Panc1 (cell line): ENCODE measurements at regions not wholly inside any gene's neighbourhood (a gene's known extent, or its start where the extent isn't known, plus 50 kb on each side); places are given as distances from the start of the nearest gene placed in this dataset.

ENCODE experiments used
- ATAC-seq: fragments of 200-7000 bp; cut with Tn5 transposase; 2 replicates; pipeline ENCODE4 v1.9.1; 2020; ENCODE audit warnings: mild to moderate bottlenecking, moderate library complexity
- BruUV-seq: library from RNA; stranded (reverse); fragments of 400-500 nt; replicated peaks from 2 replicates; lab custom pipeline; 2021; lab: Mats Ljungman, UMichigan
- CTCF ChIA-PET: fragments of 300-600 bp; sonication (Branson Sonifier 250); formaldehyde crosslinking; loops from one replicate; lab custom pipeline; 2022; ENCODE audit warnings: antibody characterized with exemption; lab: Charles Lee
- POLR2A ChIA-PET: fragments of 300-600 bp; sonication (Branson Sonifier 250); formaldehyde crosslinking; loops from one replicate; lab custom pipeline; 2022; ENCODE audit warnings: antibody characterized with exemption; lab: Charles Lee
- DNase-seq: peaks from one replicate; pipeline ENCODE4 v3.0.0-alpha.2; 2010; ENCODE audit warnings: low read depth, low spot score
- H3K27ac ChIP-seq: 2 replicates; pipeline ENCODE4 v1.5.1; 2011; ENCODE audit warnings: mild to moderate bottlenecking, low read length, inconsistent platforms
- H3K27me3 ChIP-seq: fragments of 200-500 bp; sonication (Bioruptor generic); 2 replicates; pipeline ENCODE4 v1.6.0; 2014; ENCODE audit warnings: low read length, inconsistent platforms; ENCODE audit not compliant: control insufficient read depth, insufficient read depth
- H3K36me3 ChIP-seq: fragments of 200-500 bp; sonication (Bioruptor generic); 2 replicates; pipeline ENCODE4 v1.5.1; 2014; ENCODE audit warnings: inconsistent platforms, mild to moderate bottlenecking, low read length, moderate library complexity; ENCODE audit not compliant: control insufficient read depth, insufficient read depth
- H3K4me1 ChIP-seq: 2 replicates; pipeline ENCODE4 v1.5.1; 2011; ENCODE audit warnings: inconsistent platforms, mild to moderate bottlenecking, low read length, moderate library complexity; ENCODE audit not compliant: control insufficient read depth, insufficient read depth
- H3K4me3 ChIP-seq, 2 experiments: 2 replicates each; pipeline ENCODE4 v1.5.1; 2011 to 2012; ENCODE audit warnings: low read depth in 2 of 2, low read length in 2 of 2, mild to moderate bottlenecking in 2 of 2, inconsistent platforms in 1 of 2, moderate library complexity in 1 of 2
- H3K9me3 ChIP-seq: fragments of 200-500 bp; sonication (Bioruptor generic); 2 replicates; pipeline ENCODE4 v1.5.1; 2014; ENCODE audit warnings: low read depth, mild to moderate bottlenecking, inconsistent platforms, low read length, moderate library complexity; ENCODE audit not compliant: control insufficient read depth, insufficient read depth
- POLR2AphosphoS5 ChIP-seq: IDR thresholded peaks from 2 replicates; pipeline ENCODE4 v1.6.1; 2012; ENCODE audit warnings: mild to moderate bottlenecking, low read depth, low read length, moderate library complexity
- SIN3A ChIP-seq: IDR thresholded peaks from 2 replicates; pipeline ENCODE4 v1.6.1; 2012; ENCODE audit warnings: low read depth, mild to moderate bottlenecking, low read length, moderate library complexity, borderline replicate concordance; ENCODE audit not compliant: insufficient read depth
- TCF7L2 ChIP-seq: IDR thresholded peaks from 2 replicates; pipeline ENCODE4 v1.6.1; 2011; ENCODE audit warnings: mild to moderate bottlenecking, low read depth, low read length, inconsistent platforms
- in situ Hi-C: cut with HindIII; loops from 2 replicates; pipeline ENCODE4 v1.10.0; 2016; ENCODE audit warnings: low sequenced_read_pairs, low pct_unique_long_range_greater_than_20kb
- intact Hi-C: fragments of 100-400 bp; cut with micrococcal nuclease; formaldehyde crosslinking; loops from one replicate; pipeline ENCODE4 v1.10.0; 2022; ENCODE audit not compliant: unreplicated experiment
- TF ChIP-seq, protein P1 (sequence below): fragments of 450-650 bp; IDR thresholded peaks from 2 replicates; pipeline ENCODE4 v1.5.1; 2017; ENCODE audit warnings: mild to moderate bottlenecking
- TF ChIP-seq, protein P2 (sequence below), 2 experiments: IDR thresholded peaks; 2 replicates each; pipeline ENCODE4 v1.6.1; 2011 to 2012; ENCODE audit warnings: low read depth in 2 of 2, control low read depth in 1 of 2, low read length in 1 of 2, mild to moderate bottlenecking in 1 of 2, moderate library complexity in 1 of 2; ENCODE audit not compliant: insufficient read depth in 1 of 2

DNA sequence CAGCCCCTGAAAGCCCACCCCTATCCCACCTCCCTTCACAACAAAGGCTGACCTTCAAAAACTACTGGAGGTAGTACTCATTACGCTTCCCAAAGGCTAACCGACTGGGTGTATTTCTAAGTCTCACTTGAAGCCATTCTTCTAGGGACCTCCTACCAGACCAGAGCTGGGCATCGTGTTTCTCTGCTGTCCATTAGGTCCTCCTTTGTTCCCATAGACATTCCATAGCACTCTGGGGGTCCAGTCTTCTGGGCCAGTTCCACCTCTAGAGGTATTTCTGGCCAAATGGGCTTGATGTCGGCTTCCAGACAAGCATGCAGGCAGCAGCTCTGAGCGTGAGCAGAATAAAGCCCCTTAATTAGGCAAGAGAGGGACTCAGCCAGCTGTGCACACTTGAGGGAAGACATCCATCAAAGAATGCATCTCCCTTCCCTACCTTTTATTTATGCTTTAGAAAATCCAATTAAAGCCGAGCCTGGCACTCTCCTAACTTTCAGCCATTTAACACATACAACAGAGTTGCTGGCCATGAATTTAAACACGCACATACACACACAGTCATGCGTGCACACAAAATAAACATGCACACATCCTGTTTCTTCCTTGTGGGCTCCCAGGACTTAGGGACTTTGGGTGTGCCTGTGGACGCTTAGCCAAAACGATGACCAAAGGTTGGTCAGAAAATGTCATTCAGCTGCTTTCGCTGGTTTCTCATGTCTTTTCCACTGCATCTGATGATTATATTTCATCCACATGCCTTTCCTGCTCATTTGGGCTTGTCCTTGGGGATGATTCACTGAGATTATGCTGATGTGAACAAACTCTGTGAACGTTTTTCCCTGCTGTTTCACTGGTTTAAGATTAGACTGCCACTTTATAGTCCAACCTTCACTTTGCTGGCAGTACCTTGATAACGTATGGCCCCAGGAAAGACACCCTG is 362.0 kb upstream of the NFE2L3 start:
- POLR2A ChIA-PET, result no interaction called here
- Histone ChIP-seq H3K27me3 (no peaks in the 10 kb centered on the region; the same call in 1 of the 2 replicates), H3K4me1 (no peaks in the 10 kb centered on the region), H3K36me3 (no peaks in the 10 kb centered on the region), H3K27ac (no peak overlapping the region), H3K4me3 (no peak overlapping the region), H3K9me3 (no peaks in the 10 kb centered on the region)
- TF ChIP-seq, protein P1, sequence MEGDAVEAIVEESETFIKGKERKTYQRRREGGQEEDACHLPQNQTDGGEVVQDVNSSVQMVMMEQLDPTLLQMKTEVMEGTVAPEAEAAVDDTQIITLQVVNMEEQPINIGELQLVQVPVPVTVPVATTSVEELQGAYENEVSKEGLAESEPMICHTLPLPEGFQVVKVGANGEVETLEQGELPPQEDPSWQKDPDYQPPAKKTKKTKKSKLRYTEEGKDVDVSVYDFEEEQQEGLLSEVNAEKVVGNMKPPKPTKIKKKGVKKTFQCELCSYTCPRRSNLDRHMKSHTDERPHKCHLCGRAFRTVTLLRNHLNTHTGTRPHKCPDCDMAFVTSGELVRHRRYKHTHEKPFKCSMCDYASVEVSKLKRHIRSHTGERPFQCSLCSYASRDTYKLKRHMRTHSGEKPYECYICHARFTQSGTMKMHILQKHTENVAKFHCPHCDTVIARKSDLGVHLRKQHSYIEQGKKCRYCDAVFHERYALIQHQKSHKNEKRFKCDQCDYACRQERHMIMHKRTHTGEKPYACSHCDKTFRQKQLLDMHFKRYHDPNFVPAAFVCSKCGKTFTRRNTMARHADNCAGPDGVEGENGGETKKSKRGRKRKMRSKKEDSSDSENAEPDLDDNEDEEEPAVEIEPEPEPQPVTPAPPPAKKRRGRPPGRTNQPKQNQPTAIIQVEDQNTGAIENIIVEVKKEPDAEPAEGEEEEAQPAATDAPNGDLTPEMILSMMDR, result no peak
- TF ChIP-seq POLR2AphosphoS5 (no peak), SIN3A (no peak), TCF7L2 (no peak)
- TF ChIP-seq, protein P2, sequence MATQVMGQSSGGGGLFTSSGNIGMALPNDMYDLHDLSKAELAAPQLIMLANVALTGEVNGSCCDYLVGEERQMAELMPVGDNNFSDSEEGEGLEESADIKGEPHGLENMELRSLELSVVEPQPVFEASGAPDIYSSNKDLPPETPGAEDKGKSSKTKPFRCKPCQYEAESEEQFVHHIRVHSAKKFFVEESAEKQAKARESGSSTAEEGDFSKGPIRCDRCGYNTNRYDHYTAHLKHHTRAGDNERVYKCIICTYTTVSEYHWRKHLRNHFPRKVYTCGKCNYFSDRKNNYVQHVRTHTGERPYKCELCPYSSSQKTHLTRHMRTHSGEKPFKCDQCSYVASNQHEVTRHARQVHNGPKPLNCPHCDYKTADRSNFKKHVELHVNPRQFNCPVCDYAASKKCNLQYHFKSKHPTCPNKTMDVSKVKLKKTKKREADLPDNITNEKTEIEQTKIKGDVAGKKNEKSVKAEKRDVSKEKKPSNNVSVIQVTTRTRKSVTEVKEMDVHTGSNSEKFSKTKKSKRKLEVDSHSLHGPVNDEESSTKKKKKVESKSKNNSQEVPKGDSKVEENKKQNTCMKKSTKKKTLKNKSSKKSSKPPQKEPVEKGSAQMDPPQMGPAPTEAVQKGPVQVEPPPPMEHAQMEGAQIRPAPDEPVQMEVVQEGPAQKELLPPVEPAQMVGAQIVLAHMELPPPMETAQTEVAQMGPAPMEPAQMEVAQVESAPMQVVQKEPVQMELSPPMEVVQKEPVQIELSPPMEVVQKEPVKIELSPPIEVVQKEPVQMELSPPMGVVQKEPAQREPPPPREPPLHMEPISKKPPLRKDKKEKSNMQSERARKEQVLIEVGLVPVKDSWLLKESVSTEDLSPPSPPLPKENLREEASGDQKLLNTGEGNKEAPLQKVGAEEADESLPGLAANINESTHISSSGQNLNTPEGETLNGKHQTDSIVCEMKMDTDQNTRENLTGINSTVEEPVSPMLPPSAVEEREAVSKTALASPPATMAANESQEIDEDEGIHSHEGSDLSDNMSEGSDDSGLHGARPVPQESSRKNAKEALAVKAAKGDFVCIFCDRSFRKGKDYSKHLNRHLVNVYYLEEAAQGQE (IDR thresholded peaks at IDR 0.05; ENCODE audit: insufficient read depth in 1 of 2, low read depth in 2 of 2, low read length in 1 of 2), result no peak
- CTCF ChIA-PET, result no interaction called here
- intact Hi-C loops (no loop called here), in situ Hi-C loops (no loop called here)
- no peak for DNase-seq
- ATAC-seq, result no peak
- no TSS peak for BruUV-seq

DNA sequence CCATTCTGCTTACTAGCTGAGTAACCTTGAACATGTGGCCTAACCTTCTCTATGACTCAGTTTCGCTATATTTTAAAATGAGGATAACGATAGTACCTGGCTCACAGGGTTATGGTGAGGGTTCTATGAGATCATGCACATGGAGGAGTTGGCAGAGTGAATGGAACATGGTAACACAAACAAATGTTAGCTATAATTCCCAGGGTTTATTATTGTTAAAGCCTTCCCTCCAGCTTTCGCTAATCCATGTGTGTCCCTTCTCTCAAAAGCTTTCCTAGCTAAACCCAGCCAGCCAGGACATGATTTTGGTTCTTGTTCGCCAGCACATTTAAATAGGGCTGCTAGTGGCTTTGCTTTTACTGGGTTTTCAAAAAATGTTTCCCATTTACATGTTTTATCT is 361.0 kb upstream of the NFE2L3 start:
- POLR2A ChIA-PET, result no interaction called here
- H3K27ac ChIP-seq, result no peak overlapping the region
- CTCF ChIA-PET, result no interaction called here
- no peaks in the 10 kb centered on the region for H3K36me3 ChIP-seq
- H3K9me3 ChIP-seq, result no peaks in the 10 kb centered on the region
- in situ Hi-C loops (no loop called here), intact Hi-C loops (no loop called here)
- H3K4me1 ChIP-seq, result no peaks in the 10 kb centered on the region
- TF ChIP-seq SIN3A (no peak), POLR2AphosphoS5 (no peak), TCF7L2 (no peak)
- TF ChIP-seq, protein P1, result no peak
- TF ChIP-seq, protein P2 (IDR thresholded peaks at IDR 0.05; ENCODE audit: insufficient read depth in 1 of 2, low read depth in 2 of 2, low read length in 1 of 2), result no peak
- no peak for ATAC-seq
- no peak for DNase-seq
- no peaks in the 10 kb centered on the region for H3K27me3 ChIP-seq
- H3K4me3 ChIP-seq, result no peak overlapping the region
- BruUV-seq, result no TSS peak
